PC-3 (cell line): ENCODE measurements at regions not wholly inside any gene's neighbourhood (a gene's known extent, or its start where the extent isn't known, plus 50 kb on each side); places are given as distances from the start of the nearest gene placed in this dataset.

ENCODE experiments used
- ATAC-seq: fragments of 200-7000 bp; cut with Tn5 transposase; 2 replicates; pipeline ENCODE4 v1.9.1; 2020; ENCODE audit warnings: mild to moderate bottlenecking, moderate library complexity
- BruUV-seq: library from RNA; stranded (reverse); fragments of 400-500 nt; replicated peaks from 2 replicates; lab custom pipeline; 2021; lab: Mats Ljungman, UMichigan
- CTCF ChIA-PET: fragments of 300-600 bp; sonication (Branson Sonifier 250); formaldehyde crosslinking; loops from one replicate; lab custom pipeline; 2022; ENCODE audit warnings: antibody characterized with exemption; lab: Charles Lee
- POLR2A ChIA-PET: fragments of 300-600 bp; sonication (Branson Sonifier 250); formaldehyde crosslinking; loops from one replicate; lab custom pipeline; 2022; ENCODE audit warnings: antibody characterized with exemption; ENCODE audit not compliant: unreplicated experiment; lab: Charles Lee
- DNase-seq: peaks from one replicate; pipeline ENCODE4 v3.0.0-alpha.2; 2015
- H2AFZ ChIP-seq: fragments of 300-600 bp; sonication (generic); 2 replicates; pipeline ENCODE4 v1.6.0; 2016; ENCODE audit warnings: antibody characterized with exemption, low read length
- H3F3A ChIP-seq: fragments of 300-600 bp; sonication (generic); one replicate; pipeline ENCODE4 v1.6.0; 2017; ENCODE audit warnings: antibody characterized with exemption, low read length, control low read depth, mild to moderate bottlenecking; ENCODE audit not compliant: unreplicated experiment
- H3K27ac ChIP-seq: fragments of 300-600 bp; sonication (generic); 2 replicates; pipeline ENCODE4 v1.5.1; 2016; ENCODE audit warnings: mild to moderate bottlenecking, low read length
- H3K27me3 ChIP-seq: fragments of 300-600 bp; sonication (generic); 2 replicates; pipeline ENCODE4 v1.6.1; 2016; ENCODE audit warnings: low read length, mixed read lengths
- H3K36me3 ChIP-seq: fragments of 300-600 bp; sonication (generic); 2 replicates; pipeline ENCODE4 v1.6.1; 2016; ENCODE audit warnings: low read depth, mixed run types, low read length, mixed read lengths
- H3K4me1 ChIP-seq: fragments of 300-600 bp; sonication (generic); 2 replicates; pipeline ENCODE4 v1.5.1; 2016; ENCODE audit warnings: low read length; ENCODE audit not compliant: insufficient read depth
- H3K4me2 ChIP-seq: fragments of 300-600 bp; sonication (generic); 2 replicates; pipeline ENCODE4 v1.6.0; 2016; ENCODE audit warnings: low read length
- H3K4me3 ChIP-seq: fragments of 300-600 bp; sonication (generic); 2 replicates; pipeline ENCODE4 v1.5.1; 2016; ENCODE audit warnings: mild to moderate bottlenecking, low read length, mixed read lengths
- H3K79me2 ChIP-seq: fragments of 300-600 bp; sonication (generic); 2 replicates; pipeline ENCODE4 v1.6.1; 2017; ENCODE audit warnings: low read length, mixed read lengths
- H3K9ac ChIP-seq: fragments of 300-600 bp; sonication (generic); 2 replicates; pipeline ENCODE4 v1.6.0; 2016; ENCODE audit warnings: mild to moderate bottlenecking, low read length
- H3K9me2 ChIP-seq: fragments of 300-600 bp; sonication (generic); replicated peaks from 2 replicates; pipeline ENCODE4 v1.6.1; 2016; ENCODE audit warnings: mixed run types, low read length, mixed read lengths
- H3K9me3 ChIP-seq: fragments of 300-600 bp; sonication (generic); 2 replicates; pipeline ENCODE4 v1.6.1; 2016; ENCODE audit warnings: low read length, mixed read lengths
- H4K20me1 ChIP-seq: fragments of 300-600 bp; sonication (generic); 2 replicates; pipeline ENCODE4 v1.6.1; 2016; ENCODE audit warnings: low read length, mixed read lengths
- EZH2 ChIP-seq: fragments of 300-600 bp; sonication (generic); IDR thresholded peaks from one replicate; pipeline ENCODE4 v1.6.1; 2017; ENCODE audit warnings: antibody characterized with exemption, mild to moderate bottlenecking, low read length; ENCODE audit not compliant: unreplicated experiment
- EZH2phosphoT487 ChIP-seq: fragments of 300-600 bp; sonication (generic); IDR thresholded peaks from 2 replicates; pipeline ENCODE4 v1.6.1; 2018; ENCODE audit warnings: mild to moderate bottlenecking, antibody characterized with exemption, low read length, borderline replicate concordance
- intact Hi-C: fragments of 100-400 bp; cut with micrococcal nuclease; formaldehyde crosslinking; loops from 2 replicates; pipeline ENCODE4 v1.9.0; 2023
- TF ChIP-seq, protein P1 (sequence below): fragments of 300-600 bp; sonication (generic); conservative IDR thresholded peaks from 2 replicates; pipeline ENCODE4 v1.5.1; 2017; ENCODE audit warnings: antibody characterized with exemption, low read depth, mild to moderate bottlenecking, low read length

DNA sequence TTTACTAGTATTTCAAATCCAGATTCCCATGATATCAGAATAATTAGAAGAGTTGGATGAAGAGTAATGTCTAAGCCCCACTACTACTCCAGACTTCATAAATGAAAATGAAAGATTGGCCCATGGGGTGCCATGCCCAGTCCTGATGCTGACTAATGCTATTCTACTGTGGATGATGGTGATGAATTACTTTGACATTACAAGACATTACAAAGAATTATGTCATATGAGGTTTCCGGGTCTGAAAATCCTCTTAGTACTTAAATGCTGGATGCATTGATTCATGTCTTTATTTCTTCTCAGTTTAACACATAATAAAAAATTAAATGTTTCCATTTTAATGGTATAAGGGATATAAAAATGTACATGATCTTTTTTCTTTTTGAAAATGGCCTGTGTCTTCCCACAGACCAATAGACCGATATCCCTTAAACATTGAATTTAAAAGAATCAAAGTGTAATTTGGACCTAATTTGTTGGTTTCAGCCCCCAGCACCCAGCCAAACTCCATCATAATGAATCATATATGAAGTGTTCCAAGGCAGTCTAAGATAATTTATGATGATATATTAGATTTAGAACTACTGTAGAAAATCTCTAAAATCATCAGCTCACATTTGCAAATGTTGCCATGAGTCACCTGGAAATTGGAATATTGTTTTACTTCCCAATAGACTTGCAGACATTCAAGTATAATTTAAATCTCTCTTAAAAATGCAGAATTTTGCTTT lies 223.6 kb upstream of the SGCD start:
- Histone ChIP-seq H3F3A (no peaks in the 10 kb centered on the region), H3K9ac (no peak overlapping the region), H3K36me3 (no peaks in the 10 kb centered on the region), H3K4me2 (no peak overlapping the region), H3K4me3 (no peak overlapping the region), H4K20me1 (no peaks in the 10 kb centered on the region), H3K79me2 (no peaks in the 10 kb centered on the region), H3K9me3 (no peaks in the 10 kb centered on the region), H3K4me1 (no peaks in the 10 kb centered on the region), H2AFZ (no peak overlapping the region), H3K27me3 (no peaks in the 10 kb centered on the region), H3K27ac (no peak overlapping the region), H3K9me2 (no peaks in the 10 kb centered on the region)
- ChIA-PET POLR2A (no interaction called here), CTCF (no interaction called here)
- BruUV-seq, result no TSS peak
- ATAC-seq, result no peak
- intact Hi-C loops, result no loop called here
- TF ChIP-seq EZH2phosphoT487, result no peak
- no peak for TF ChIP-seq EZH2
- TF ChIP-seq, protein P1, sequence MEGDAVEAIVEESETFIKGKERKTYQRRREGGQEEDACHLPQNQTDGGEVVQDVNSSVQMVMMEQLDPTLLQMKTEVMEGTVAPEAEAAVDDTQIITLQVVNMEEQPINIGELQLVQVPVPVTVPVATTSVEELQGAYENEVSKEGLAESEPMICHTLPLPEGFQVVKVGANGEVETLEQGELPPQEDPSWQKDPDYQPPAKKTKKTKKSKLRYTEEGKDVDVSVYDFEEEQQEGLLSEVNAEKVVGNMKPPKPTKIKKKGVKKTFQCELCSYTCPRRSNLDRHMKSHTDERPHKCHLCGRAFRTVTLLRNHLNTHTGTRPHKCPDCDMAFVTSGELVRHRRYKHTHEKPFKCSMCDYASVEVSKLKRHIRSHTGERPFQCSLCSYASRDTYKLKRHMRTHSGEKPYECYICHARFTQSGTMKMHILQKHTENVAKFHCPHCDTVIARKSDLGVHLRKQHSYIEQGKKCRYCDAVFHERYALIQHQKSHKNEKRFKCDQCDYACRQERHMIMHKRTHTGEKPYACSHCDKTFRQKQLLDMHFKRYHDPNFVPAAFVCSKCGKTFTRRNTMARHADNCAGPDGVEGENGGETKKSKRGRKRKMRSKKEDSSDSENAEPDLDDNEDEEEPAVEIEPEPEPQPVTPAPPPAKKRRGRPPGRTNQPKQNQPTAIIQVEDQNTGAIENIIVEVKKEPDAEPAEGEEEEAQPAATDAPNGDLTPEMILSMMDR, result no peak
- no peak for DNase-seq

DNA sequence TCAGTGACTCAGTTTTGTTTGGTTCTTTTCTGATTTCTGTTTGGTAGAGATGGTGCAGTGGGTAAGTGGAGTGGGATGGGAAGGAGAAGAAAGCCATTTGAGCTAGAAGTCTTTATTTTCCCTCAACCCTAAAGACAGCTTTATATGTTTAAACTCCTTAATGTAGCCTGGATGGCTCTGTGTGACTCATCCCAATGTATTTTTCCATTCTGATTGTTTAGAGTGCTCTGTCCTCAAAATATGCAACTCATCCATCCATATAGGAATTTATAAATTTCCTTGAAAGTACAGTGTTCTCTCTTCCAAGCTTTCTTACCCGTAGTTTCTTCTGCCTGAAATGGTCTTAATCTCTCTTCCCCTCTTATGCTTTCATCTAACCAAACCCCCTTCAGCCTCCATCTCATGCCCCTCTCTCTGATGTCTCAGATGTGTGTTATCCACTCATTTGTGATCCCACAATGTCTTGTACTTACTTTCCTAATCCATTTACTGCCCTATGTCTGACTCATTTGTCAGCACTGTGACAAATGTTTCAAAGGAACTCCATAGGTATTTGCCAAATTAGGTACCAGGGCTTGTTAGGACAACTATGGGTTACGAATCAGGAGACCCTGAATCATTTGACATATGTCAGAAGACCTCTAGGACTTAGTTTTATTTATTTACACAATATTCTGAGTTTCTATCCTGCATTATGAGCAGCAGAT lies 217.5 kb upstream of the SGCD start:
- Histone ChIP-seq H3K4me1 (no peaks in the 10 kb centered on the region), H3K27ac (no peak overlapping the region), H3K4me3 (no peak overlapping the region), H2AFZ (no peak overlapping the region), H3K27me3 (no peaks in the 10 kb centered on the region), H3K9me2 (no peaks in the 10 kb centered on the region), H3K4me2 (no peak overlapping the region), H4K20me1 (no peaks in the 10 kb centered on the region), H3K36me3 (no peaks in the 10 kb centered on the region), H3K9me3 (no peaks in the 10 kb centered on the region), H3K9ac (no peak overlapping the region), H3F3A (no peaks in the 10 kb centered on the region), H3K79me2 (no peaks in the 10 kb centered on the region)
- ChIA-PET POLR2A (no interaction called here), CTCF (no interaction called here)
- TF ChIP-seq EZH2phosphoT487, result no peak
- intact Hi-C loops, result no loop called here
- DNase-seq, result no peak
- ATAC-seq, result no peak
- no TSS peak for BruUV-seq

DNA sequence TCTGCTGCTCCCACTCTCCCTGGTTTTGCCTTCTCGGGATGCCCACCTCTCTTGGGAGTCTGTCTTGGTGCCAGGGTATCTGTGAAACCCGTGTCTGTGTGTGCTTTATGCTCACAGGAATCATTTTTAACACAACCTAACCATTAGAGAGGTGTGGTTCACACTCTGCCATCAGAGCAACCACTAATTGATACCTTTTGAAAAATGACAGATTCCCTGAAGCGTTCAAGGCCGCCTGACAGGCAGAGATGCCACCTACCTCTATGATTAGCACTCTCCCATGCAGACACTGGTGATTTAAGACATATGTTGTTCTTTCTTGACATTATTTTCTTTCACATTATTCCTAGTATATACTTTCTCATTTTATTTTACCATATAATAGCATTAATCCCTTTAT lies 207.3 kb upstream of the SGCD start:
- Histone ChIP-seq H3K27me3 (no peaks in the 10 kb centered on the region), H3K36me3 (no peaks in the 10 kb centered on the region), H2AFZ (no peak overlapping the region), H3K79me2 (no peaks in the 10 kb centered on the region), H3F3A (no peaks in the 10 kb centered on the region), H3K27ac (no peak overlapping the region), H3K9ac (no peak overlapping the region), H3K4me3 (no peak overlapping the region), H3K9me2 (no peaks in the 10 kb centered on the region), H3K4me2 (no peak overlapping the region), H3K4me1 (no peaks in the 10 kb centered on the region), H4K20me1 (no peaks in the 10 kb centered on the region), H3K9me3 (no peaks in the 10 kb centered on the region)
- DNase-seq, result no peak
- intact Hi-C loops, result no loop called here
- BruUV-seq, result no TSS peak
- ChIA-PET CTCF (no interaction called here), POLR2A (no interaction called here)
- ATAC-seq, result no peak
- TF ChIP-seq EZH2phosphoT487, result no peak
- TF ChIP-seq, protein P1, result no peak
- TF ChIP-seq EZH2, result no peak
